Fibroblast of lung (primary cell): ENCODE measurements at regions not wholly inside any gene's neighbourhood (a gene's known extent, or its start where the extent isn't known, plus 50 kb on each side); places are given as distances from the start of the nearest gene placed in this dataset.

ENCODE experiments used
- CTCF ChIP-seq, 2 donors: IDR thresholded peaks in 1 of 2; conservative IDR thresholded peaks in 1 of 2; 1 replicate in 1 of 2; 2 replicates in 1 of 2; pipeline ENCODE4 v1.5.1; 2011 to 2012; ENCODE audit warnings: low read length in 2 of 2, control low read depth in 1 of 2, inconsistent platforms in 1 of 2, low read depth in 1 of 2, mild to moderate bottlenecking in 1 of 2
- EZH2 ChIP-seq: IDR thresholded peaks from 2 replicates; pipeline ENCODE4 v1.5.1; 2012; ENCODE audit warnings: low read length, control low read depth, mild to moderate bottlenecking; ENCODE audit errors: missing control alignments

- TF ChIP-seq CTCF (conservative IDR thresholded peaks at IDR 0.05 in 1 of 2, IDR thresholded peaks at IDR 0.05 in 1 of 2; ENCODE audit: low read depth in 1 of 2, low read length in 2 of 2) (no peak), EZH2 (no peak)
These were observed 66.4 kb upstream of the SOD1 start for GRCh38 chr21:31592963-31593560.
